ENCODE measurements at regions not wholly inside any gene's neighbourhood (a gene's known extent, or its start where the extent isn't known, plus 50 kb on each side); places are given as distances from the start of the nearest gene placed in this dataset.
"Not testable (repeated sequence)": the region's sequence is repeated elsewhere in the genome, so short reads cannot be mapped to it uniquely, and the experiment has no call there.

DNA sequence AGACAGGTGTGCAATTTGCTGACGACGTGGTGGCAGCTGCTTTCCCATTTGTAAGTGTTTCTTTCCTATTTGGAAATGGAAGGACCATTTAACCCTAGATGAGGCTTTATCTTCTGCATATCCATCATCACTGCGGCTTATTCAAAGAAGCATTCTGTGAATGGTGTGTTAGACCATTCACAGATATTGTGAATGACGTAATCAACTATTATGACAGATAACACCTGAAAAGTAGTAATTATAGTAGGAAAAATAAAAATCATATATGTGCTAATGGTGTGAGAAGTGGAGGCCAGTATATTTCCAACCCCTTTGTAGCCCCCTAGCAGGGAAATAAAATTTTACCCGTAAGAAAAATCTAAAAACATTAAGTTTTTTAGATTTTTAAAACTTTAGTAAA lies 424.5 kb upstream of the CRIM1 start:
- DNase-seq = no peak

DNA sequence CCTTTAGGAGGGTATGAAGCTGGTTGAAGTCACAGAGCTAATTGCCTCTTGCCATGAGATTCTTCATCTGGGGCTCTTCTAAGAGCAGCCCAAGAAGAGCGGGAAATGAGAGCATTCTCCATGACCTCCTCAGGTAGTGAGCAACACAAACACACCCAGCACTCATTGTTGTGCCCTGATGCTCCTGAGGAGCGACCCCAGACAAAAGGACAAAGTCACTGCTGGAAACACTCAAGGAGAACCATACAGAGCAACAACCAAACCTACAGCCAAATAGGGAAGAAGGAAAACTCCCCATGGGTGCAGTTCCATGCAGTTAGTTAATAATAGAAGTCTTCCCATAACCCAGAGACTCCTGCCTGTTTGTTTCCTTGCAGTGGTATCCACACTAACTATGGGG lies 426.0 kb upstream of the CRIM1 start:
- DNase-seq = no peak

DNA sequence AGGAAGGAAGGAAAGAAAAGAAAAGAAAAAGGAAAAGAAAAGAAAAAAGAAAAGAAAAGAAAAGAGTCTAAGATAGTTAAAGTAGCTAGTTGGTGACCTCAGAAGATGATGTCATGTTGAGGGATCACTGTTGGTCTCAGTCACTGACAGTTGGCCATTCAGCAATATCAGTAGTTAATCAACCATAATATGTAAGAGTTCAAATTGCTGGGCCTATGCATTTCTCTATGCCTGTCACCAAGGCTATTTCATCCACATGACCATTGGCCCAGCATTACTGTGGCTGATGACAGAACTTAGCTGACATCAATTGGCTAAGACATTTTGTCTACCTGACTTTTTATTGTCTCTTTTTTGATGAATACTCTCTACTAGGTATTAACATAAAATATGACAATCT lies 435.5 kb upstream of the CRIM1 start:
- no peak for DNase-seq

DNA sequence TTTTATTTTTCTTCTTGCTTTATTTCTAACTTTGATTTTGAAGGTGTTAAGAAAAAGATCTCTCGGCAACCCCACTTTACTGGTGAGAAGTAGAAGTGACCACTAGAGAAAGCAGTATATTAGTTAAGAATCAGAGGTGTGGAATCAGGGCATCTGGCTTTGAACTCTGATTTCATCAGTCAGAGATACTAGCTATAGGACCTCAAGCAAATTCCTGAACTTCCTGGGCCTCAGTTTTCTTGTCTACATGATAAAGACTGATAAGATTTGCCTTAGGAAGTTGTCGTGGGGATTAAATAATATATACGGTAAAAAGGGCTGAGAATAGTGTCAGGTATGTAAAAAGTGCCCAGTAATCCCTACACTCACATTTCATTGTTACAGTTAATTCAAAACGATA lies 440.3 kb upstream of the CRIM1 start:
- DNase-seq = no peak

DNA sequence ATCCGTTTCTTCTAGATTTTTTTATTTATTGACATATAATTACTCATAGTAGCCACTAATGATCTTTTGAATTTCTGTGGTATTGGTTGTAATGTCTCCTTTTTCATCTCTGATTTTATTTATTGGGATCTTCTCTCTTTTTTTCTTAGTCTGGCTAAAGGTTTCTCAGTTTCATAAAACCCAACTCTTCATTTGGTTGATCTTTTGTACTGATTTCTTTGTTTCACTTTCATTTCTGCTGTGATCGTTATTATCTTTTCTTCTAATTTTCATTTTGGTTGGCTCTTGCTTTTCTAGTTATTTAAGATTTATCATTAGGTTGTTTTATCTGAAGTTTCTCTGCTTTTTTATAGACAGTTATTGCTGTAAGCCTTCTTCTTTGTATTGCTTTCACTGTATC lies 463.6 kb upstream of the CRIM1 start:
- no peak for DNase-seq

DNA sequence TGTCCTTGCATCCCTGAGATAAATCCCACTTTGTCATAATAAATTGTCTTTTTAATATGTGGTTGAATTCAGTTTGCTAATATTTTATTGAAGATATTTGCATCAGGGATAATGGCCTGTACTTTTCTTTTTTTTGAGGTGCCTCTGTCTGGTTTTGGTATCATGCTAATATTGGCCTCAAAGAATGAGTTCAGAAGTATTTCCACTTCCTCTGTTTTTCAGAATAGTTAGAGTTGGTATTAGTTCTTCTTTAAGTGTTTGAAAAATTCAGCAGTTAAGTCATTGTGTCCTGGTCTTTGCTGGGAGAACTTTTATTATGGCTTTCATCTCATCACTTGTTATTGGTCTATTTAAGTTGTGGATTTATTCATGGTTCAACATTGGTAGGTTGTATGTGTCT lies 464.1 kb upstream of the CRIM1 start:
- DNase-seq = no peak

DNA sequence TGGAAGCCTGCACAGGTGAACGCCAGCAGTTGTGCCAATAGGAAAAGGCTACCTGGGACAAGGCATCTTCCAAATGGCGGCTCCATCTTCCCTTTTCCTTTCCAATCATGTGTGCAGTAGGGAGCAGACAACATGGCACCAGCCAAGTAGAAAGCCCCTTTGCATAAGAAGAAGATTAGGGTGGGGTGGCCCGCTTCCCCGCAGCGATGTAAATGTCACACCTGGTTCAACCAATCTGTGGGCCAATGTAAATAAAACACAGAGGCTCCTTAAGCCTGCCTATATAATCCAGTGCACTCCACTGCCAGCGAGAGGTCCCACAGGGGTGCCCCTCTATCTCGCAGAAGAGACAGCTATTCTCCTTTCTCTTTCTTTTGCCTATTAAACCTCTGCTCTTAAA lies 468.4 kb upstream of the CRIM1 start:
- no peak for DNase-seq

DNA sequence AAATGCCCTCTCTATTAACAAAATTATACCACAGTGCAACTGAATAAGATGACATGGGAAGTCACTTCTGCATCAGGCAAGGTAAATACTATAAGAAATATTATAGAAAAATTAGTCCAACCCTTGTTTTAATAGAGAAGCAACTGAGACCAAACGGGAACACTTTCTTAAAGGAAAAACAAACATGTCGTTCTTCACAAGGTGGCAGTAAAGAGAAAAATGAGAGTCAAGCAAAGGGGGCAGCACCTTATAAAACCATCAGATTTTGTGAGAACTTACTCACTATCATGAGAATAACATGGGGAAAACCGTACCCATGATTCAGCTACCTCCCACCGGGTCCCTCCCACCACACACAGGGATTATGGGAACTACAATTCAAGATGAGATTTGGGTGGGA lies 481.7 kb upstream of the CRIM1 start:
- no peak for DNase-seq

DNA sequence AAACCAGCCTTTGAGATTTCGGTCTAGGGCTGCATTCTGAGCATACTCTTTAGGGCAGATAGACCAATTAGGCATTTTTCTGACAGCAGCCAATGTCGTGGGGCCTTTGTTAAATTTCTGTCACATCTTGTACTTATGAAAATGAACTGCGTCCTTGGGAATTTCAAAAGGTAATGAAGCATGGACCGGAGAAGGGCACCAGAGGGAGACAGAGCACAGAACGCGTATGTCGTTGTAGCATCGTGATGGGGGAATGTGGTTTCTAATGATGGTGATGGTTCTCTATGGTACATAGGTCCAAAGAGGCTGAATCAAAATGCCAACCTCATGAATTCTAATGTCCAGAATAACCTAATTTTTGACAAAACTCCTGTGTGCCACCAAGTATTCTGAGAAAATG lies 483.9 kb upstream of the CRIM1 start:
- DNase-seq = no peak

DNA sequence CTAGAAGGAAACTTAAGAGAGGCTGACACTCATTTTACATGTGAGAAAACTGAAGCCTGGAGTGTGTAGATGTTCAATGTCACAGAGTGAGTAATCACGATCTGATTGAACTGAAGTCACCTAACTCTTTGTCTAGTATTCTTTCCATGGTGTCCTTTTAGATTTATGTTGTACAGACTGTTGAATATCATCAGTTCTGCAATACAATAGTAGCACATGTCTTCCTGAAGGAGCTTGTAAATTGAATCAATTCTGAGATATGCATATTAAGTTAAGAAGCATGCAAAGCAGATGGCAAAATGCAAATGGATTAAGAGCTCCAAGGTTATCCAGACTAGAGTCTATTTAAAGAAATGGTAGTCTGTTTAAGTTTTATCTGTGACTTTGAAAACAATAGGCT lies 484.9 kb upstream of the CRIM1 start:
- no peak for DNase-seq

DNA sequence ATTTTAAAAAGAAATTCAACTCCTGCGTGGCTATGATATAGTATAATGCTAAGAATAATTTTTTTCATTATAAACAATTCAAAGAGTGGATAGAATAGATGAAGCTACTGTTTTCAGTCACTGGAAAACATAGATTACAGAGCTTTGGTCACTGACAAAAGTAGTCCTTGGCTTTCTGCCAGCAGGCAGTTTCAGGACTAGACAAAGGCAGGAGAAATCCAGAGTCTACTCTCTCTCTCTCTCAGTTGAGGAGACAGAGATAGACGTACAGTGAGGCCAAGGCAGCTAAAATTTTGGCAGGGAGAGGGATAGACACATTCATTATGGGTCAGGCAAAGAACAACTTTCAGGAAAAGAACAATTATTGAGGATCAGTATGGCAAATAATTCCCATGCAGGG lies 491.4 kb upstream of the CRIM1 start:
- DNase-seq = no peak

DNA sequence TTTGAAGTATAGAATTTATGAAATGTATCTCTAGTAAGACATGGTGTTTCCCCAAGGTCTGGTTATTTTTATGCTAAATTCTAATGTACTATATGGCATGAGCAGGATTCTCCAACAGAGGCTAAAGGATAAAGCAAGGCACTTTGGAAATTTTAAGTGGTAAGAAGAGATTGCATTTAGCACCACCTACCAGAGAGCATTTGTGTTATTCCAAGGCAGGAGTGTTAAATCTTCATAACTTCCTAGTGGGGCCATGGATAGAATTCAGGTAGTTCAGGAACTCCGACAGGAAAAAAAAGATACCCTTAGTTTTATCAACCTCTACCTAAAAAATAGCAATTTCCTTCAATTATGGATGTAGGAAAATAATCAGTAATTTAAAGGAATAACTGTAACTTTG lies 497.4 kb upstream of the CRIM1 start:
- DNase-seq = no peak

DNA sequence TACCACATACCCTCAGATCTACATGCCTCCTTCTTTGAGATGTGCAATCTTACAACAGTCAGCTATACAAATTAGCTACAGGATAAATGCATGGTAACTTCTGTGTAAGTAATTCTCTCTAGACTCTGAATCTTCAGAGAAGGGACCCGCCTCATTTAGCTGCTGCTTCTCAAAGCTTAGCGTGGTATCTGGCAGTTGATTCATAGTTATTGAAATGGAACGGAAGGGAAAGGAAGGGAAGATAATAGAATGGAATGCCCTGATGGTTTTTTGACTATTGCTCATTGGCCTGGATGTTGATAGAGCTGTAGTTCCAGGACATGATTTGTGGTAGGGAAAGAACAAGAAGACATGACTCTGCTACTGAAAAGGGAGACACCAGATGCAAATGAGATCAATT lies 498.1 kb upstream of the CRIM1 start:
- DNase-seq = no peak

DNA sequence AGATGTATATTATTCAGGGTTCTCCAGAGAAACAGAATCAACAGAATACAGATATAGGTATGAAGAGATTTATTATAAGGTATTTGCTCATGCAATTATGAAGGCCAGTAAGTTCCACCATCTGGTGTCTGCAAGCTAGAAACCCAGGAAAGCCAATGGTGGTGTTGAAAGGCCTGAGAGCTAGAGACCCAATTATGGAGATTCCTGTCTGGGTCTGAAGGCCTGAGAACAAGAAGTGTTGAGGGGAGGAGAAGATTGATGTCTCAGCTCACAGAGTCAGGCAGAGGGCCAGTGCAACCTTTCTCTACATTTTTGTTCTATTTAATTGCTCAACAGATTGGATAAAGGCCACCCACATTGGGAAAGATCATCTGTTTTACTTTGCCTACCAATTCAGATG lies 524.2 kb upstream of the CRIM1 start:
- DNase-seq = no peak

DNA sequence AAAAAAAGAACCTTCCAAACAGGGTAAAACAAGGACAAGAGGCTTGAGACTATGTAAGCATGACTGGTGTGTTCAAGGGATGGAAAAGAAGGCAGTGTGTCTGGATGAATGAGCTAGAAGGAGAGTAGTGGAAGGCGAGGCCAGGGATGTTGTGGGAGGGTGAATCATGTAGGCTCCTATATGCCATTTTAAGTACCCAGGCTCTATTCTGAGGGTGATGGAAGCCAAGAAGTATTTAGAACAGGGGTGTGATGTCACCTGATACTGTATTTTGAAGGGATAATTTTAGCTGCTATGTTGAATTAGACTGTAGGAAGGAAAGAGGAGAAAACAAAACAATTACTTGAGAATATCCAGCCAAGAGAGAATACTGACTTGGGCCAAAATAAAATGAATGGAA lies 524.7 kb upstream of the CRIM1 start:
- DNase-seq = no peak

DNA sequence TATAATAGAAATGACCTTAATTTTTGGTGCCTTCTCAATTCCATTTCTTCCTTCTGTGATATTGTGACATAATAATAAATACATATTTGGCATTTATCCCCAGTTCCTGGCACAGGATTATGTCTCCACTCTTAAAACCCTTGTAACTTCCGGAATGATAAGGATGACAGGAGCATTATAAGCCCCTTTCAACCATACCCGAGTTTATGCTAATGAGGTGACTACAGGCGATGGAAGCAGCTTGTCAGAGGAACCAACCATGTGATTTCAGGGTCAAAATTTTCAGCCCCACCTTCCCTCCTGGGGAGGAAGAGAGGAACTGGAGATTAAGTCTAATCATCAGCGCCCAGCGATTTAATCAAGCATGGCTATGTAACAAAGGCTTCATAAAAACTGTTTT lies 528.5 kb upstream of the CRIM1 start:
- DNase-seq = no peak

DNA sequence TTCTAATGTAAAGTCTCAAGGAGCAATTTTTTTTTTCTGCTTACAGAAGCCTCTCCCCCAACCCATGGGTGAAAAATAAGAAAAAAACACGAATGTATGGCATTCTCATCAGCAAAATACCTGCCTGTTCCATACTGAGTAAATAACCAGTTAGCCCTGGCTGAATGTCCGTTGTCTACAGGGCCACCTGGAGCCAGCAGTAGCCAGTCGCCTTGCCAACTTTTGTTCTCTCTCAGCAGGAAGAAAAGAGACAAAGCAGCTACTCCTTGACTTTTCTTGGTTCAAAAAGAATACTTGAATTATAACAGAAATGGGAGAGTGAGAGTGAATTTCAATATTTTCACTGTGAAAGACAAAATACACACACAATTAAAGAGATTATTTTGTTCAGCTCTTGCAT lies 532.9 kb upstream of the CRIM1 start:
- no peak for DNase-seq

DNA sequence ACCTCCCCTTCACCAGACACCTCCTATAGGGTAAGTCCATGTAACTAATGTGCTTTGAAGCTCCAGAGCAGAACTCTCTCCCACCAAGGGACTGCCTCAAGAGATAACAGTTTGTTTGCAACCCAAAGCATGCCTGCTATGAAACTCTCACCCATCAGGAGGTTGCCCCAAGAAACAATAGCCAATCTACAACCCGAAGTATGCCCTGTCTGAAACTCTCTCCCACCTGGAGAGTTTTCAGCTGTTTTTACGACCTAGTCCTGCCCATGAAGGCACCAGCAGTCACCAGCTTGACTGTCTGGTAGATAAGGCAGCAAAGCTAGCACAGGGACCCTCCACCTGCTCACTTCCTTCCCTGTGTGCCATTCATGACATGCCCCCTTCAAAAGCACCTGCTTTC lies 533.9 kb upstream of the CRIM1 start:
- no peak for DNase-seq

DNA sequence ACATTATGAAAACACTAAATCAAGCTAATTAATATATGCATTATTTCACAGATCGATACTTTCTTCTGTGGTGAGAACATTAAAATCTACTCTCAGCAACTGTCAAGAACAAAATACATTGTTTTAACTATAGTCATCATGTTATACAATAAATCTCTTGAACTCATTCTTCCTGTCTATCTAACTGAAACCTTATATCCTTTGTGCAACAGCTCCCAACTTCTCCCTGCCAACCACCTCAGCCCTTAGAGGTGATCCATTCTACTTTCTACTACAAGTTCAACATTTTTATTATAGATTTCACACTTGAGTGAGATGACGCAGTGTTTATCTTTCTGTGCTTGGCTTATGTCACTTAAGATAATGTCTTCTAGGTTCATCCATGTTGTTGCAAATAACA lies 535.2 kb upstream of the CRIM1 start:
- no peak for DNase-seq

DNA sequence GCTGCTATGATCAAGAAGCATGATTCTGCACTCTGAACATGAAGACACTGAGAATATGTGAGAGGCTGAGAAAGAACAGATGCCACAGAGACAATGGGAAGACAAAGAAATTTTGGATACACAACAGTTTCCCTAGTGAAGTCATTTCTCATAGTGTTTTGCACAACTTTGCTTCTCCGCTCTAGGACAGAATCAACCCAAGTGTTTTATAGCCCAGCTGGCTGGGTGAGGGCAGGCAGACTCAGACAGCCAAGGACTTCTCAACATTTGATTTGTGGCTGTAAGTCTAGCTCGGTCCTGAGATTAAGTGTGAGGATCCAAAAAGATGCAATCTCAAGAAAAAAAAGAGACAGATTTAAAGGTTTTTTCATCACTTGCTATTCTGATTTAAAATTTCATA lies 536.5 kb upstream of the CRIM1 start:
- no peak for DNase-seq

DNA sequence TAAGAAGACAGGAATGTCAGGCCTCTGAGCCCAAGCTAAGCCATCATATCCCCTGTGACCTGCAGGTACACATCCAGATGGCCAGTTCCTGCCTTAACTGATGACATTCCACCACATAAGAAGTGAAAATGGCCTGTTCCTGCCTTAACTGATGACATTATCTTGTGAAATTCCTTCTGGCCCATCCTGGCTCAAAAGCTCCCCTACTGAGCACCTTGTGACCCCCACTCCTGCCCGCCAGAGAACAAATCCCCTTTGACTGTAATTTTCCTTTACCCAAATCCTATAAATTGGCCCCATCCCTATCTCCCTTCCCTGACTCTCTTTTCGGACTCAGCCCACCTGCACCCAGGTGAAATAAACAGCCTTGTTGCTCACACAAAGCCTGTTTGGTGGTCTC lies 537.2 kb upstream of the CRIM1 start:
- DNase-seq = not testable (repeated sequence)

DNA sequence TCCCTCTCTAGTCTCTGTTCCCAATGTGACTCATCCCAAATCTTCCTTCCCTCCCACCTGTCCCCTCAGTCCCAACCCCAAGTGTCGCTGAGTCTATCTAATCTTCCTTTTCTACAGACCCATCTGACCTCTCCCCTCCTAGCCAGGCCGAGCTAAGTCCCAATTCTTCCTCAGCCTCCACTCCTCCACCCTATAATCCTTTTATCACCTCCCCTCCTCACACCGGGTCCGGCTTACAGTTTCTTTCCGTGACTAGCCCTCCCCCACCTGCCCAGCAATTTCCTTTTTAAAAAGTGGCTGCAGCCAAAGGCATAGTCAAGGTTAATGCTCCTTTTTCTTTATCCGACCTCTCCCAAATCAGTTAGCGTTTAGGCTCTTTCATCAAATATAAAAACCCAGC lies 541.0 kb upstream of the CRIM1 start:
- DNase-seq = not testable (repeated sequence)

DNA sequence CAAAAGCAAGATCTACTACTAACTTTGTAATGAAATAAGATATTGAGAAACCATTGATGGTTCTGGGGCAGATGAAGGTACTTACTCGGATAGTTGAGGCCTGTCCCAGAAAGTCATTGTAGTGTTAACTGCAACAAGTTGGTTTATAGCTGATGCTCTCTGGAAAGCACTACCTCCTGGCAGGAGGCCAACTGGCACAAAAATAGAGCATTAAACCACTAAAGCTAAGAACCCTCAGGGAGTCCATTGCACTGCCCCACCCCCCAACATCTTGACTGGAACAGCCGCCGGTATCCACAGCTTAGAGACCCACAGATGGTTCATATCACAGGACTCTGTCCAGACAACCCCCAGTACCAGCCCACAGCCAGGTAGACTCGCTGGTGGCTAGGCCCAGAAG lies 552.5 kb upstream of the CRIM1 start:
- no peak for DNase-seq

DNA sequence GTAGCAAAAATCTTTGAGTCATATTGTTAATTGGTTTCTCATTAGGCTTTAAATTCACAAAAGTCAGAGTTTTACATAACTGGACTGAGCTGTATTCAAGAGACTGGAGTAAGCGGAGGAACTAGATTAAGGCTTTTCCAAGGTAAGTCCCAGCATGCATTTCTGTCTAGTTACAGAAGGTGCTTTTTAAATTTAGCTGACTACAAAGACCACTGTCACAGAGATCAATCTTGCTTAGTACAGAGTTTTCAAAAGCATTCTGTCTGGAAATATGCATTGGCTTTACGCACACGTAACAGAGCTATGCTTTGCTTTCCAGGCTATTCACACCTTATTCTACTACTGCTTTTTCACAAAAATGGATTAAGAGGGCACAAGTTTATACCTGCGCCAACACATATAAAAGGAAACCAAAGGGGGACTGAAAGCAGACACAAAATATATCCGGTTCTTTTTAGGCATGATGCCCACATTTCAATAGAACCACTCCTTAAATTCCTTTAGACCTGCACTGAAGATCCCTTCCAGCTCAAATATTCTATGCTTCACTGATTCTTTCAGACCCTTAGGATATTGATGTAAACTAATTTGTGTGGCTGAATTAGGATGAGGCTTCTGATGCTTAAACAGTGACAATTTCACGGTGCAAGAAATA lies 560.7 kb upstream of the CRIM1 start:
- no peak for DNase-seq

DNA sequence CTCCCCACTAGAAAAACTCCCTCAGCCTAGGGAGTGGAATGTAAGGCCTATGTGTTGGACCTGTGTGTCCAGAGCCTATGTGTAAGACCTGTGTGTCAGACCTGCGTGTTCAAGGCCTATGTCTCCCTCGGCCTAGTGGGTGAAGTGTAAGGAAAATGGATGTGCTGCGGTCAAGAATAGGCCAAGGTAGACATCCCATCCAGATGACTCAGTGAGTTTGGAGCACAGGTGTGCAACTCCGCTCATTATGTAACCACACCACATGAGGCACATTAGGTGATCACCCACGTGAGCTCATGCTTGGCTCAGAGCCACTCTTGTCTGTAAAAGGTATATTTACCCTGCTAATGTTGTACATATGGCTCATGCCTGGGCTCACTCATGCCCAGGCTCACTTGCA lies 565.3 kb upstream of the CRIM1 start:
- no peak for DNase-seq

DNA sequence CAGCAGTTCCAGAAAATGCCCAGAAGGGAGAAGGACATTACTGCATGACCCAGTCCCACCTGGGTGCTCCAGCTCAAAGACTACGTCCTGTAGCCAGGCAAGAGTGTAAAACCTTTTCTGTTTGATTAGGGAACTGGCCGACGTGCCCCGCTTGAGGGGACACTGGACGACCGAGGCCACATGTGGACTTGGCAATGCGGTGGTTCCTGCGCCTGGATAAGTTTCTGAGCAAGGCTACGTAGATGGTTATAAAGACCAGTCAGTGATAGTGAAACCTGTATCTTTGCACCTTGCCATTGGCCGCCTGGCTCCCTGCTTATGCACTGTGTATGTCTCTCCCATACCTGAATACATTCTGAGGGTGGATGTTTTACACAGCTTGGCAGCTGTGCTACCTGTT lies 567.0 kb upstream of the CRIM1 start:
- no peak for DNase-seq
